ENCODE measurements at regions not wholly inside any gene's neighbourhood (a gene's known extent, or its start where the extent isn't known, plus 50 kb on each side); places are given as distances from the start of the nearest gene placed in this dataset.
"Not testable (repeated sequence)": the region's sequence is repeated elsewhere in the genome, so short reads cannot be mapped to it uniquely, and the experiment has no call there.

DNA sequence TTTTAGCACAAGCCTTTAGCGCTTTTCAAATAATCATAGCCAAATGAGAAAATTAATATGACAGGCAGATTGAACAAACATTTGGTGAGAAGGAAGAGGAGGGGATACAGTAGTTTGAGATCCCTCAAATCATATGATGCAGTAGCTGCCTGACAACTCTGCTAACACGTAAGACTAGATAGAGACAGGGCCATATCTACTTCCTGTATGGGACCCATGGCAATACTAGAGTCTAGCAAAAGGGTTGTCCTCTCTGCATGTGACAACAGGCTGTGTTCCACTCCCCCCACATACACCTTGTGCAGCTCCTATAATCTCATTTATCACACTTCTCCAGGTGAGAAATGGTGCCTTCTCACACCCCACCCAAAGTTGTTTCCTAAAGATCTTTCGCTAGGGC is 106.3 kb upstream of the NBPF26 start:
- TF ChIP-seq, protein P1, sequence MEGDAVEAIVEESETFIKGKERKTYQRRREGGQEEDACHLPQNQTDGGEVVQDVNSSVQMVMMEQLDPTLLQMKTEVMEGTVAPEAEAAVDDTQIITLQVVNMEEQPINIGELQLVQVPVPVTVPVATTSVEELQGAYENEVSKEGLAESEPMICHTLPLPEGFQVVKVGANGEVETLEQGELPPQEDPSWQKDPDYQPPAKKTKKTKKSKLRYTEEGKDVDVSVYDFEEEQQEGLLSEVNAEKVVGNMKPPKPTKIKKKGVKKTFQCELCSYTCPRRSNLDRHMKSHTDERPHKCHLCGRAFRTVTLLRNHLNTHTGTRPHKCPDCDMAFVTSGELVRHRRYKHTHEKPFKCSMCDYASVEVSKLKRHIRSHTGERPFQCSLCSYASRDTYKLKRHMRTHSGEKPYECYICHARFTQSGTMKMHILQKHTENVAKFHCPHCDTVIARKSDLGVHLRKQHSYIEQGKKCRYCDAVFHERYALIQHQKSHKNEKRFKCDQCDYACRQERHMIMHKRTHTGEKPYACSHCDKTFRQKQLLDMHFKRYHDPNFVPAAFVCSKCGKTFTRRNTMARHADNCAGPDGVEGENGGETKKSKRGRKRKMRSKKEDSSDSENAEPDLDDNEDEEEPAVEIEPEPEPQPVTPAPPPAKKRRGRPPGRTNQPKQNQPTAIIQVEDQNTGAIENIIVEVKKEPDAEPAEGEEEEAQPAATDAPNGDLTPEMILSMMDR (optimal IDR thresholded peaks at IDR 0.05 in 1 of 3, IDR thresholded peaks at IDR 0.05 in 1 of 3, conservative IDR thresholded peaks at IDR 0.05 in 1 of 3; ENCODE audit: extremely low read depth in 1 of 3, insufficient read depth in 2 of 3, low read length in 3 of 3): not testable (repeated sequence)
- not testable (repeated sequence) for TF ChIP-seq EZH2 (IDR thresholded peaks at IDR 0.05; ENCODE audit: low read length)
